ENCODE measurements at regions not wholly inside any gene's neighbourhood (a gene's known extent, or its start where the extent isn't known, plus 50 kb on each side); places are given as distances from the start of the nearest gene placed in this dataset.
A peak's percentile ranks its signal among the peaks of the same experiment; 100 is the strongest.

DNA sequence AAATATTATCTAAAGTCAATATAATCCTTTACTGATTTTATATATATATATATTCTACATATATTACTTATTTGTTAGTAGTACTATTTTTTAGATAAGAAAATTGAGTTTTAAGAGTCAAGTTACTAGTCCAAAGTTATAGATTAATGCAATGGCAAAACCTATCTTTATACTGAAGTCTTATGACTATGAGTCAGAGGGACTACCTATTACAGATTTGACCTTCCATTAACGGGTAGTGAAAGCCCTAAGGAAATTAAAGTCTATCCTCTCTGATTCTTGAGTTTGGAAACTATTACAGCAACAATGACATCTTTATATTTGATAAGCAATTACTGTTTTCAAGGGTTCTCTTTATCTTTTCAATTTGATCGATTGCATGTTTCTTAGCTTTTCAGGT is 315.8 kb downstream of the CASP12 start:
- DNase-seq, result no peak

DNA sequence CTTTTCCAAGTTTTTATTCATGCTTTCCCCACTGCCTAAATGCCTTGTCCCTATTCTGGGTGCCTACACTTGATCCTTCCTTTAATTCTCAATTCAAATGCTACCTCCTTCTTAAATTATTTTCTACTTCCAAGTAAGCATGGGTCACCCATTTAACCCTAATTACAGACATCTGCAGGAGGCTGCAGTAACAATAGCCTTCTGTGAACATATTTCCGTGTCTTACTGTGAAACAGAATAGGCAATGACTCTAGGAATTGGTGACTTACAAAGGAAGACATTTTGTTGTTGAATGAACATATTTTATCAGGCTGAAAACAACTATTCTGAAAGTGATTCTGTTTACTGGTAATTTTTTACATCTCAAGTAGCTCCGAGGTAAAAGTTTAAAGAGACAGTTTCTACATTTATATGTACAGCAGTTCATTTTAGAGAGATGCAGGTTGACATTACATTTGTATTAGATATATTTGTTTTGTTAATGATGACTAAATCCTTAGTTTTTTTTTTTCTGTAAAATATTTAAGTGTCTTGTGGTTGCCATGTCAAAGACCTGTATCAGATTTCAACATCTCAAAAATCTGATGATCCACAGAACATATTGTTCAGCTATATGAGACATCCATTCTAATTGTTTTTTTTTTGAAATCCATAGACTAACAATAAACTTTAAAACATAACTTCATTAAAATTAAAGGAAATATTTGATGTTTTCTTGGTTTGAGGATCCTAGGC is 316.8 kb downstream of the CASP12 start:
- peak; percentile 10 for DNase-seq

DNA sequence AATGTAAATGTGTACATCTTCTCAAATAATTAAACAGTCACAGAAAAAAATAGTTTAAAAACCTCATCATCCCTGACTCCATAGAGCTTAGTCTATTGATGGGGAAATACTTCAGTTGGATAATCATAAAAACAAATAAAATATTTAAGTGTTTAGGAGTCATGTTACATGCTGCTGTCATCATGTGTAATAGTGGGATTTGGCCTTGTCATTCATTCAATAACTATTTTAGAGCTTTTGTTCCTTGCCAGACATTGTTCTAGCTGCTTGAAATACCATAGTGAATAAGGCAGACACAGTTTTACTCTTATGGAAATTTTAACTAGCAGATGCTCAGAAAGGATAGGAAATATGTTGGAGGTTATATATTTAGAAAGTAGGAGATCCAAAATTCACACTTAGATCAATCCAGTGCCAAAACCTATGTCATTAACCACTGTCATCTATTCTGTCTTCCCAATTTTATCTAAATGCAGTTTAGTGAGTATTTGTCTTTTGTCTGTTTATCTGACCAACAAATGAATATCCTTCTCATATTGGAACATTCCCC is 324.7 kb downstream of the CASP12 start:
- no peak for DNase-seq

DNA sequence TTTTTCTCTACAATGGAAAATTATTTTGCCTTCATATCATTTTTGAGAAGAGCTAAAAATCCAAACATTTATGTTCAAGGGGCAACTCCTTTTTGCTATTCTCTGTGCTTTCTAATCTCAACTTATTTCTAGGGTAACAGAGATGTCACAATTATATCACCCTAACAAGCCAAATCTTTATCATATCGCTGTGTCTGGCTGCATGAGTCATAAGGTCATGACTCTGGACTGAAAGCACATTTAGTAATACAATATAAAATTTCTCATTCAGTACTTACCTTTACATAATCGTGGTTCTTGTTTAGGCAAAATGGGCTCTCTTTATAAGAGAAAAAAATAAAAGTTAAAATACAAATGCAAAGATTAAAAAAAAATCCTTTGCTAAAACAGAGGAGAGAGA is 326.0 kb downstream of the CASP12 start:
- DNase-seq, result no peak

DNA sequence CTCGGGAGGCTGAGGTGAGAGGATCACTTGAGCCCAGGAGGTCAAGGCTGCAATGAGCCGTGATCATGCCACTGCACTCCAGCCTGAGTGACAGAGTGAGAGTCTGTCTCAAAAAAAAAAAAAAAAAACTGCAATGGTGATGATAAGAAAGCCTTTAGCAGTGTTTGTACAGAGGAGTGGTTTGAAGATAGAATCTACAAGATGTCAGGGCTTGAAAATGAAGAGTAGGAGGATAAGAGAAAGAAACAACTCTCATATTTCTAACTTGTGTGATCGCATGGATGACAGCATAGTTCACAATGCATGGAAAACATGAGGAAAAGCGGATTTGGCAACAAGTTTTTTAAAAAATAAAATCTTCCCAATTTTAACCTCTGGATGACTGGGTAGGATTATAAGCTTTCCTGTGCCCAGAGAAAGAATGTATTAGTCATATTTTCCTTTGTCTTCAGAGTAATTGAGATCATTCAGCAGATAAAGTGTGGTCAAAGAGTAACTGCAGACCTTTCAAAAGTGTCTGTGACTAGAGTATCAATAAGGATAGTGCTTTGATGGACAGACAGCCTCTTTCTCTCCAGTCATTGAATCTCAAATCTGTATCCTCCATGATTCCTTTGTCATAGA is 328.1 kb downstream of the CASP12 start:
- no peak for DNase-seq

DNA sequence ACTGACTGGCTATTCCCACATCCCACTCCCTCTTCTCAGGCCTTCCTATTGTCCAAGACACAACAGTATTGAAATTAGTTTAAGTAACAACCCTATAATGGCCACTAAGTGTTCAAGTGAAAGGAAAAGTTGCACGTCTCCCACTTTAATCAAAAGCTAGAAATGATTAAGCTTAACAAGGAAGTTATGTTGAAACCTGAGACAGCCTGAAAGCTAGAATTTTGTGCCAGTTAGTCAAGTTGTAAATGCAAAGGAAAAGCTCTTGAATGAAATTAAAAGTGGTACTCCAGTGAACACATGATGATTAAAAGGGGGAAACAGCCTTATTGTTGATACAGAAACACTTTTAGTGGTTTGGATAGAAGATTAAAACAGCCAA is 332.7 kb downstream of the CASP12 start:
- no peak for DNase-seq

DNA sequence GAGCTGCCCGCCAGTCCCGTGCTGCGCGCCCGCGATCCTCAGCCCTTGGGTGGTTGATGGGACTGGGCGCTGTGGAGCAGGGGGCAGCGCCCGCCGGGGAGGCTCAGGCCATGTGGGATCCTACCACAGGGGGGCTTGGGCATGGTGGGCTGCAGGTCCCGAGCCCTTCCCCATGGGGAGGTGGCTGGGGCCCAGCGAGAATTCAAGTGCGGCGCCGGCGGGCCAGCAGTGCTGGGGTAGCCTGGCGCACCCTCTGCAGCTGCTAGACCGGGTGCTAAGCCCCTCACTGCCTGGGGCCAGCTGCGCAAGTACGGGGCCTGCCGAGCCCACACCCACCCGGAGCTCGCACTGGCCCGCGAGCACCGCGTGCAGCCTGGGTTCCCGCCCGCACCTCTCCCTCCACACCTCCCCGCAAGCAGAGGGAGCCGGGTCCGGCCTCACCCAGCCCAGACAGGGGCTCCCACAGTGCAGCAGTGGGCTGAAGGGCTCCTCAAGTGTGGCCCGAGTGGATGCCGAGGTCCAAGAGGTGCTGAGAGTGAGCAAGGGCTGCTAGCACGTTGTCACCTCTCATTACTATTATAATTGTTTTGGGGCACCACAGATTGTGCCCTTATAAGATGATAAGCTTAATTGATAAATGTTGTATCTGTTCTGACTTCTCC is 333.2 kb downstream of the CASP12 start:
- DNase-seq, result no peak

DNA sequence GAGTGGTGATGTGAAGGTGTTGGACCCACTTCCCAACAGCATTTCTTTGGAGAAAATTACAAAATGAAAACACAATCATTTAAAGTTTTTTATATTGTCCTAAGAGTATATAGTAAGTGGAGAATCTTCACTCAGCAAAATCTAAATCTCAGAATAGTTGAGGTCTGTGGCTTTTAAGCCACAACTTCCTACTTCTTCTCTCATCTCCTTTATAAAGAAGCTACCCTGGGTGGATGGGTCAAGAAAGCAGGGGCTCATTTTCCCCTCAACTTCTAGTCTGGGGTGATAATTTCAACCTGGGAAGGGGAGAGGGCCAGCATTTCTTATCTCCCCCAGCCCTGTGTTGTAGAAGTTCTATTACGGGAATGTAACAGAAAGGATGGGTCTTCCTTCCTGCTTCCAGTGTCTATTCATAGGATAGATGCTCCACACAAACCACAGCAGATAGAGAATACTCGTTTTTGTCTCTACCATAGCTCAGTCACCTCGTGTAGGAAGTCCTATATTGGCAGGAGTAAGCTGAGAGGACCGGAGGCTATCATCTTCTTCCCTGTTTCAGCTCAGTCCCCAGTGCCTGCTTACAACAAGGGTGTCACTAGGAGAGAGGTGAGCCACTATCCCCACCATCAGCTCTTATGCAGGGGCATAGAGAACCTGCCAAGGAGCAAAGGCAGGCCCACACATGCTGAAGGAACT is 341.5 kb downstream of the CASP12 start:
- no peak for DNase-seq

DNA sequence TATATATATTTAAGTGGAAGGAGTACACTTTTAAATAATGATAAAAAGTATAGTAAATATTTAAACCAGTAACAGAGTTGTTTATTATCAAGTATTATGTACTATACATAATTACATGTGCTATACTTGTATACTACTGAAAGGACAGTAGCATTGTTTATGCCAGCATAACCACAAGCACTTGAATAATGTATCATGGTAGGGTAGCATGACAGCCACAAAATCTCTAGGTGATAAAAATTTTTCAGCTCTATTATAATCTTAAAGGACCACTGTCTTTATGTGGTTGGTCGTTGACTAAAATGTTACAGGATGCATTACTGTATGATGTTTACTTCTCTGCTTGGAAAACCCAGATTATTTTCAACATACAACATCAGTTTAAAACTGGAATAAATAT is 349.2 kb downstream of the CASP12 start:
- DNase-seq, result no peak

DNA sequence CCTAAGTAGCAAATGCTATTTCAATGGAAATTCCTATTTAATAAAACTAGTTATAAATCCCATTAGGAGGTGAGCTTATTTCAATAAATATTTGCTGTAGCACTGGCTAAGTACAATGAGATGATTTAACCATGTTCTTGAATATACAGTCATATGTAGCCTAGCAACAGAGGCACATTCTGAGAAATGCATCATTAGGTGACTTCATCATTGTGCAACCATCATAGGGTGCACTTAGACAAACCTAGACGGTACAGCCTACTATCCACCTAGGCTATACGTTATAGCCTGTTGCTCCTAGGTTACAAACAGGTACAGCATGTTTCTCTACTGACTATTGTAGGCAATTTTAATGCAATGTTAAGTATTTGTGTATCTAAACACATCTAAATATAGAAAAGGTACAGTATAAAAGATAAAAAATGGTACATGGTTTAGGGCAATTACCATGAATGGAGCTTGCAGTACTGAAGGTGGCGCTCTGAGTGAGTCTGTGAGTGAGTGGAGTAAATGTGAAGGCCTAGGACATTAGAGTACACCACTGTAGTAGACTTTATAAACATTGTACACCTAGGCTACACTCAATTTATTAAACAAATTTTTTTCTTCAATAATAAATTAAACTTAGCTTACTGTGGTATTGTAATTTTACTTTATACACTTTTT is 350.1 kb downstream of the CASP12 start:
- no peak for DNase-seq

DNA sequence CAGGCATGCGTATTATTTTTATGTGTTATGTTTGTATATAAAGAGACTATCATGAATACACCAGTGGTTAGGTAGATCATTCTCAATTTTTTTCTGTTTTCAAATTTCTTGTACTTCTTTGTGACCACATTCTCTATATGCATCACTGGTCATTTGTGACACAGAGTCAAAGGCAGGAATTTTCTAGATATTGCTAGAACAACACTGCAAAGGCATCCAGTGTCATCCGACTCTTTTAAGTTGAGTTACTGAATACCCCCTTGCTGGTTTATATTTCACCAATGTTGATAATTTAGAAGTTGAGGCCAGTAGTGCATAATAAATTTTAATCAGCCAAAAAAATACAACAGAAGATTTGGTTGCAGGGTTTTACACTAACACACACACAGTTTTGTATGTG is 351.8 kb downstream of the CASP12 start:
- DNase-seq, result no peak

DNA sequence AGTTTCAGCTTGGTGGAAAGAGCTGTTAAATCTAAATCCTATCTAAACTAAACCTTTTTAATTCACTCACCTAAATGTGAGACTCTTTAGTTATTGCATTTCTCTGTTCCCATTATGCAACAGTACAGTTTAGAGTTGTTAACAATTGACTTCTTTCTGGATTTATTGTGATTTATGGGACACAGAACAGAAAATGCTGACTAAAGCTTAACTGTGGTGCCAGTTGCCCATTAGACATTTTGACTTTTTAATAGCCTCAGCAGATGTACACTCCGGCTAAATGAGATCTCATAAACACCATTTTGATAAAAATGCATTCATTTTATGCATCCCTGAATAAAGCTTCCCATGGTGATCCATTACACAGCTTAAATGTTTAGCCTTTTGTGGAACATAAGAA is 356.6 kb downstream of the CASP12 start:
- DNase-seq, result no peak

DNA sequence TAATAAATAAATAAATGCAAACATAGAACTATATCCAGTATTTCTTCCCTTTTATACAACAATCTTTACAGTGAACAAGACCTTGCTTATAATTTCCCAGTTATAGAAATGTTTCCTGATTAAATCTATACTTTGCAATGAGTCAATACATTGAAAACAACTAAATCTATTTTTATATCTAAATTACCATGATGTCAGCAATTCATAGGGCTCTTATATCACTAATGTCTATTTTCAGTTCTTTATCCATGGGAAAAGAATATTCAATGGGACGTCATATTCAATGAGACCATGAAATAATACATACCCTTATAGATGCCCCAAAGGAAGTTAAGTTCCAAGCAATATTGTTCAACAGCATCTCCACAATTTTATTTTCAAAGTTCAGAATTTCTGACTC is 359.9 kb downstream of the CASP12 start:
- no peak for DNase-seq

DNA sequence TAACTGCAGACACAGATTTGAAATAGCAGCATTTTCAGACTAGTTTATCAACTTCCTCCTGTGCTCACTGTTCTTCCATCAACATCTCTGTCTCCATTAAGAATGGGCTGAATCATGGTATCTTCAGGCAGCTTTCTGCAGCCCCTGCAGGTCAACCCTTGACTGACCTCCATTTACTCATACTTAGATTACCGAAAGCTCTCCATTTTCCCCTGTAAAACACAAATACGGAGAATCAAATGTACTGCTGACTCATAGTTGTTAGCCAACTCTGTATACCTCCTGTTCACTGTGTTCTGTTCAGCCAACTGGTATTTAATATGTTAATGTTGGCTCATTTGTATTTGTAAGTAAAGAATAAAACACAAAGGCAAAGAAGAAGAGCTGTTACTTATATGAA is 364.0 kb downstream of the CASP12 start:
- DNase-seq, result no peak

DNA sequence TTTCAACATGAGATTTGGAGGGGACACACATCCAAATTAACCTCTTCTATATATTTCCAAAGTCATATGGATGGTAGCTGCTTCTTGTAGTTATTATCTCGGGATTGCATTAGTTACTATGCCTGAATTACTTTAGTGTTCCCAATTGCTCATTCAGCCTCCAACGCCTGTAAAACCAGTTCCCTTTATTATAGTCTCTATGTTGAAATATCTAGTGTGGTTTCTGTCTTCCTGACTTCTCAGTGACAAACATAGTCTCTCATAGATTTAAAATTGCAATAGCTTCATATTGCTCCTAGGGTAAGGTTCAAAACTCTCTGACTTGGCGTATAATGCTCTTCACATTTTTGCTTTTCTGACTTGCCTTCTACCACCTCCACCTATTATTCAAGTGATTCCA is 366.4 kb downstream of the CASP12 start:
- DNase-seq, result no peak

DNA sequence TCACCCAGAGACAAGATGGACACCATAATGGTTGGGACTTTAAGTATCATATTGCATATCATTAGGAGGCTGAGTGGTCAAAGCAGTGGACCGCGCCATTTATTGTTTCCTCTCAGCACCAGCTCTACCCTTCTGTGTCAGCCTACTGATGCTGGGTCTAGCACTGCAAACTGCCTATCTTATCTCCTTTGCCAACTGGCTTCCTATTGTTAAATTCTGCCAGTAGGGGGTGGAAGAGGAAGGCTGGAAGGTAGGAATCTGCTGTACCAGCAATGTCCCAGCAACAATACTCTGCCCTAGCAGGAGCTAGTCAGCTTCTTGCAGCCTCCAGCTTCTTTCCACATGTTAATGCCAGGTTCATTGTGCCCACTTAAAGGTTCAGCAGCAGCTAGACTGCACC is 367.1 kb upstream of the PDGFD start:
- DNase-seq, result no peak

DNA sequence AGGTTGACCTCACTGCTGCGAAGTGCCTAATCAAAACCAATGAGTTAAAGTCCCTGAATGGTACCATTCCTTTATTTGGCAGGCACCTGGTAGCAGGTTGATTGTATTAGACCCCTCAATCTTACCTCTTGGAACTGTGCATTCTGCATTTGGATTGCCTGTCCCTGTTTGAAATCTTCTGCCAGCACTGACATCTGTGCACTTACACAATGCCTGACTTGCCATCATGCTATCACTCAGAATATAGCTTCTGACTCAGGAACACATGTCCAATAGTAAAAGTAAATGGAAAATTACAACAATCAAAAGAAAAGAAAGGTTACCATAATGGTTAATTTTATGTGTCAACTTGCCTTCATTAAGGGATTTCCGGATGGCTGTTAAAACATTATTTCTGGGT is 366.0 kb upstream of the PDGFD start:
- peak; percentile 11 for DNase-seq

DNA sequence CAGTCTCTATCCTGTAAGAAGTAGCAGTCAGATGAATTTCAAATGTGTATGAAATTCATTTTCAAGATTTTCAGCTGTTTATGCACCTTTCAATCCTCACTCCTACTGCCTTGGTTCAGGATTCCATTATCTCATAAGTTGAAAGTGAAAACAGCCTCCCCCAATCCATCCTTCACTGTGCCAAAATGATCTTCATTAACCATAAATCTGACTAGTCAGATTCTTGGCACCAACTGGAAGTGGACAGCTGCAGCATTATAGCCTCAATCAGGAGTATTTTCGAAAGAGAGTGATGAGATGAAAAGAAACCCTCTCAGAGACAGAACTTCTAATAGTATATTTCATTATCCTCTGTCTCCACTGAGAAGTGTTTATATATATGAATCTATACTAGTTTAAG is 365.3 kb upstream of the PDGFD start:
- DNase-seq, result no peak

DNA sequence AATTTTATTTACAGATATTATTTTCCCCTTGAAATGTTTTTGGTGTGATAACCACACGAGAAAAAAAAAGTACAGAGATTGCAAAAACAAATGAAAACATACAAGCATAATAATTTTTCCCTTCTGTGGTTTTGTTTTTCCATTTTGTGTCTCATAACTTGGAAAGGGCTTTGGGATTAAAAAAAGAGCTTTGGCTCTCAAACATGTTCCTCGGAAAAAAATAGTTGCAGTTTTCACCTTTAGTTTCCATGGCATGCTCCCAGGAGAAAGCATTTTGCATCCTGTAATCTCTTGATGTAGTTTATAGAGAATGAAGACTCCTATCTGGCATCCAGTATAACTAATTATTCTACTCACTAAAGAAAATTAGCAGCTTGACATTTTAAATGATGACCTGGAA is 362.1 kb upstream of the PDGFD start:
- DNase-seq, result no peak

DNA sequence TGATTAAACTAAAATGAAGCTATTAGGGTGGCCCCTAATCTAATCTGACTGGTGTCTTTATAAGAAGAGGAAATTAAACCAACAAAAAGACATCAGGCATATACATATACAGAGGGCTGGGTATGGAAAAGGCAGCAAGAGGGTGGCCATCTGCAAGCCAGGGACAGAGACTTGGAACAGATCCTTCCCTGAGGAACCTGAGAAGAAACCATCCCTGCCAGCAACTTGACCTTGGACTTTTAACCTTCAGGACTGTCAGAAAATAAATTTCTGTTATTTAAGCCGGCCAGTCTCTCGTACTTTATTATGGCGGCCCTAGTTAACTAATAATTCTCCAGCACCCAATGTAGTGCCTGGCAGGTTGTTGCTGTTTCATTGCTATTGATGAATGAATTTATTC is 361.5 kb upstream of the PDGFD start:
- no peak for DNase-seq

DNA sequence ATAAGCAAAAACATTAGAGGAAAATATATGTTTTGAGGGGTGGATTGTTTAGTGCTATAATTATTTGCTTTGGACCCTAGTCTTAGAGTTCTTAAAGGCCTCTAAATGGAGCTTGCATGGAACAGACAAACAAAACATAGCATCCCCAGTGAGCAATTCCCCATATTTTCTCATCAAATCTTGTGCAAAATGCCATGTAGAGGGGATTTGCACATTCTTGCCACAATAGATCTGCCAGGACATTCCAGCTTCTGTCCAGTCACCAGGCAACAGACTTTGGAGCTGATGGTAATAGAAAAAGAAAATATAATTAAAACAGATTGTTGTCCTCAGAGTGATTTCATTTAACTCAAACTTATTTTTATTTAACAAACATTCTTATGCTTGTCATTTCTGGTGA is 360.3 kb upstream of the PDGFD start:
- no peak for DNase-seq

DNA sequence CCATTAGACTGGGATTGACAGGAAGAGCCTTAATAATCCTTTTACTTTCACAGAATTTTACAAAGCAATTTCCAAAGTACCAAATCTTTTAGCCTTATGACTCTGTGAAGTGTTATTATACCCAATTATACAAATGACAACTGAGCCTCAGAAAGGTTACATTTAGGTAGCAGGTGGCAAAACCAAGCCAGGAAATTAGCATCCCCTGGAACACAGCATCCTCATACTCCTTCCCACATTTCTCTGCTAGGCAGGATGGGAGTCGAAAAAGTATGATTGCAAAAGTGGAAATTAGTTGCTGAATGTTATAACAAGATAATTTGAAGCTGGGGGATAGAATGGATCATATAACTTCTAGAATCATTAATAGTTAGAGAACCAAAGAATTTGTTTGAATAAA is 359.7 kb upstream of the PDGFD start:
- DNase-seq, result no peak

DNA sequence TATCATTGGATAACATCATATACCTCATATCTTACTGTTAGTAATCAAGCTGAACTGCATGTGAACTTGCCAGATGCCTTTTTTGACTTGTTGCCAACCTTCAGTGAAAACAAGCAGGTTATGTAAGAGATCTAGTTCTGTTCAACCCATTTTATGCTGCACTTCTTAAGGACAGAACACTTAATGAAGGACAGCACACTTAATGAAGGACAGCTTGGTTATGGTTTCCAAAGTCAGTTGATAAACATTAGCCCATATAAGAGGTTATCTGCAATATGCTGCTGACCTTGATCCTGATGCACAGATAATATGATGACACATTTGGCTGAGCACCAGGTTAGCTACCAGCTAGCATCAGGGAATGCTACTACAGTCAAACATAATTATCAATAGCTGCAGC is 358.7 kb upstream of the PDGFD start:
- DNase-seq, result no peak

Measured in retina (tissue), 1 donor.